ENCODE measurements at regions not wholly inside any gene's neighbourhood (a gene's known extent, or its start where the extent isn't known, plus 50 kb on each side); places are given as distances from the start of the nearest gene placed in this dataset.
A peak's percentile ranks its signal among the peaks of the same experiment; 100 is the strongest.
"Not testable (repeated sequence)": the region's sequence is repeated elsewhere in the genome, so short reads cannot be mapped to it uniquely, and the experiment has no call there.

DNA sequence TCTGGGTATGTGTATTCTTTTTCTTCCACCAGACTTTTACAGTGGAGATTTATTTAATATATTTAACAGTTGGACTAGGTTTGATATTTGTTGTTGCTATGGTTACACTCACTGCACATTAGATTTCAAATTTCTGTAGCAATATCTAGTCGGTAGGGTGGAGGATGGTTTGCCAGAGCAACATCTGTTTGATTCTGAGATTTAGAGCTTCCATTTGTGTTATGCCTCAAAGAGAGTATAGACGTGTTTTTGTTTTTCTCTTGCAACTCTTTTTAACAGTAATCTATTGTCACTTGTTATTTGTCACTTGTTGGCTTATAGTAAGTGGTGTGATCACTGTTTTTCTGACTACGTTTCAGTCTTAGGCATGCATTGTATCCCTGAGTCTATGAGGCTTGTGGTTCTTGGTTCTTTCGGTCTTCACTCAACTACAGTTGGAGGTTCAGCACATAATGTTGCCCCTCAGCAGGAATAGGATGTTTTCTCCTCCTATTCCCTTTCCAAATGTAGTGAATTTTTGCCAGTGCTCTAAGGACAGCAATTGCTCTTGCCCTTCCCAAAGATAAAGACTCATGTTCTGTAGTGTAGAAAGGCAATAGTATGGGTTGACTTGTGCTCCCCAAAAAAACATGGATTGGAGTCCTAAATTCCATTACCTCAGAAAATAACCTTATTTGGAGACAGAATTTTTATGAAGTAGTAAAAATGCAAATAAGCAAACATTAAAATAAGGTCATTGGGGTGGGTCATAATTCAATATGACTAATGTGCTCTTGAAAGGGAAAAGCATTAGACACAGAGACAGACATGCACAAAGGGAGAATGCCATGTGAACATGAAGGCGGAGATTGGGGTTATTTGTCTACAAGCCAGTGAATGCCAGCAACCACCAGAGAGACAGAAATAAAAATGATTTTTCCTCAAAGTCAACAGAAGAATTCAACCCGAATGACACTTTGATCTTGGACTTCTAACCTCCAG, 692.1 kb downstream of the DIPK2A start:
- ATAC-seq, result no peak
- DNase-seq (ENCODE audit: low spot score), result no peak

DNA sequence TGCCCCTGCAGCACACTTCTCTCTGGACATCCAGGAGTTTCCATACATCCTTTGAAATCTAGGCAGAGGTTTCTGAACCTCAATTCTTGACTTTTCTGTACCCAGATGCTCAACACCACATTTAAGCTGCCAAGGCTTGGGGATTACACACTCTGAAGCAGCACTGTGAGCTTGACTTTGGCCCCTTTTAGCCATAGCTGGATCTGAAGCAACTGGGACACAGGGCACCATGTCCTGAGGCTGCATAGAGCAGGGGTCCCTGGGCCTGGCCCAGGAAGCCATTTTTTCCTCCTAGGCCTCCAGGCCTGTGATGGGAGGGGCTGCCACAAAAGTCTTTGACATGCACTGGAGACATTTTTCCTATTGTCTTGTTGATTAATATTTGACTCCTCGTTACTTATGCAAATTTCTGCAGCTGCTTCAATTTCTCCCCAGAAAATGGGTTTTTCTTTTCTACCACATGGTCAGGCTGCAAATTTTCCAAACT, 694.0 kb downstream of the DIPK2A start:
- ATAC-seq, result no peak
- DNase-seq (ENCODE audit: low spot score), result no peak

DNA sequence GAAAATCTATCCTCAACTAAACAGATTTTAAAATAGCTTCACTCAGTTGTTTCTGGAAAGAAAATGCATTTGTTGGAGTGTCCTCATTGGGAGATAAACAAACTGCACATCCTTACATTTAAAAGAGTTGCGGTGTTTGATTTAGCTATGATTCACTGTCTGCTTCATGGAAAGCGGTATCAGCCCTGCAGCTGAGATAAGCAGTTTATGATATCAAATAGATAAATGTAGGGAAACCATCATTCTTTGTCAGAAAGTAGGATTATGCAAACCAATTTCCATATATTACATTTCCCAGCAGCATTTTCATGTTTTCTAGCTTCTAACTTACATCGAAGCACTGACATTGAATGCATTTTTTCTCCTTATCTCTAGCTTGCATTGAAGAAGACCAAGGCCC, 698.9 kb downstream of the DIPK2A start:
- no peak for ATAC-seq
- no peak for DNase-seq (ENCODE audit: low spot score)

DNA sequence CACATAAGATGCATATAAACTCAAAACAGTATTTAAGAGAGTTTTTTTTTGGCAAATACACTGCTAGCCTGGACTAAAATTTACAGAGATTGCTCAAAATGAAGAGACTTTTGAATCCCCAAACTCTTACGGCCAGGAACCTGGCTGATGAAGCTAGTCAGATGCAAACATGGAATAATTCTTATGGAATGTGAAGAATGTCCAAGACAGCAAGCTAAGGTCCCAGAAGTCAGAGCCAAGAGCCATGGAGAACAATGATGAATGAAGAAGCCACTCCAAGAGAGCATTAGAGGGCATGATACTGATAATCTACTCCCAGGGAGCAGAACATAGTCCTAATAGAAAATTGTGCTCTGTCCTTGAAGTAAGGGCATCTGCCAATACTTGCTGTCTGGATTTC, 705.5 kb downstream of the DIPK2A start:
- DNase-seq (ENCODE audit: low spot score), result no peak
- no peak for ATAC-seq

DNA sequence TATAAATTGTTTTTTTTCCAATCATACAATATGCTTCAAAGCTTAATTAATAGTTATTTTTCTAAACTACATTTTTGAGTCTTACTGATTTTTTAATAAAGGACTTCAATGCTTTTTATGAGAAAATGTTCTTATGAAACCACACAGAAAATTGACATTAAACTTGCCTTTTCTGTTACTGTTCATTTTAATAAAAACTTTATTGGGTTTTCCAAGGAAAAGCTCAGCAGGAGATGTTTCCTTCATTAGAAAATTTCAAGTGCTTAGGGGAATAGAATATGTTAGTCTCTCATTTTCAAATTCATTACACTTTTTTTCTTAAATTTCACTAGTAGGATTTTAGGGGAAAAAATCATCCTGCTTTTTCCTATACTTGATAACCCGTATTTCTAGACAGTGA, 711.4 kb downstream of the DIPK2A start:
- DNase-seq (ENCODE audit: low spot score), result no peak
- no peak for ATAC-seq

DNA sequence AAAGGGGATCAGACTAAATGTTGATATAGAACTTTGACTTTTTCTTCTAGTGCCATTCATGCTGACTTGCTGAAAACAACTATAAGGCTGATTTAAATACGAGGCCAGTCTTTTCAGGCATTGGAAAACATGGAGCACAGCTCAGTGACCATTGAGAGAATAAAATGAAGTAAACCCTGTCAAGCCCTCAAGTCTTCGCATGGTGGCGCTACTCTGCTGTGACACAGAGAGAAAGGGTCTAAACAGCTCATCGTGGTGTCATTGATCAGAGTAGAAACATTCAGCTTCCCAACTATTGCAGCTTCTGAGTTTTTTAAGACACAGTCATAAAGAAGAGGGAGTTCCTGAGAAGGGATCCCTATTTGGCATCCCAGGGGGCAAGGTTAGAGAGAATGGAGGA, 716.2 kb downstream of the DIPK2A start:
- DNase-seq (ENCODE audit: low spot score), result no peak
- no peak for ATAC-seq

DNA sequence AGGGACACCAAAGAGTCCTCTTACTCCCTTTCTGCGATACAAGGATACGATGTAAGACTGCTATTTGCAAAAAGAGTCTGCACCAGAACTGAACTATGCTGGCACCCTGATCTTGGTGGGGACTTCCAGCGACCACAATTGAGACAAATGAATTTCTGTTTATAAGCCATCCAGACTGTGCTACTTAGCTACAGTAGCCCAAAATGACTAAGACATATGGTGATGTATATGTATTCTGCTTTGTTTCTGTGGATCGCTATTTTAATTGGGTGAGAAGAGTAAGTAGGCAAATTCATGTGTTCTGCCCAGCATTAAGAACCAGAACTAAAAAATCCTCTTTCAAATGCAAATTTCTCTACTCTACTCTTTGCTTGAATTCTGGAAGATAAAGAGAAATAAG, 720.9 kb downstream of the DIPK2A start:
- DNase-seq (ENCODE audit: low spot score) (no peak), ATAC-seq (no peak)

DNA sequence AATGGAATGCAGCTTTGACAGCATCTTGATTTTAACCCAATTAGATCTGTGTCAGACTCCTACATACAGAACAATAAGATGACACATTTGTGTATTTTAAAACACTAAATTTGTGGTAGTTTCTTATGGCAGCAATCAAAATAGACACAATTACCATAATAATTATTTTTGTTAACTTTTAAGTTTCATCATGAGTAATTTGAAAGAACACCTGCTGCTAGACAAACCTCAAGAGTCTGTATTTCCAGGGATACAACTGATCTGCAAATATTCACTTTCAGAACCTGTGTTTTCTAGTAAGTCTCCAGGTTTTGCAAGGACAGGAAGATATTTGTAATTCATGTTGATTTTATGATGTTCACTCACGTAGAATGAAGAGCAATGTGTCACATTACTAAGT, 736.8 kb downstream of the DIPK2A start:
- no peak for ATAC-seq

DNA sequence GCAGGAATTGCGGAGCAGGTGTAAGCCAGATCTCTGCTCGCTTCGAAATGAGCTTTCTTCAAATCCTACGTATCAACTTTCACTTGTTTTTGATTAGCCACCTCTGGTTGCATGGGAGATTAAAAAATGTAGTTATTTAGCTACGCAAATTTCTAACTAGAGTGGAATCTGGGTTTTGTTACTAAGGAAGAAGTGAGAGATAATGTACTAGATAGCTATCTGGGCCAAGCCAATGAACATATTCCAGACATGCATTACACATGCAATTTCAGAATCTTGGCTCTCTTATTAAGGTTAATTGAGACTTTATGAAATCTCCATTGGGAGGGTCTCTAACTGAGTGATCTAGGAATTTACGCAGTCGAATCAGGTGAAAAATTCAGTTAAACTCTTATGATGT, 765.7 kb downstream of the DIPK2A start:
- DNase-seq (ENCODE audit: low spot score), result no peak
- ATAC-seq, result no peak

More for the DNA sequence above, 736.8 kb downstream of the DIPK2A start:
- no peak for DNase-seq (ENCODE audit: low spot score)

DNA sequence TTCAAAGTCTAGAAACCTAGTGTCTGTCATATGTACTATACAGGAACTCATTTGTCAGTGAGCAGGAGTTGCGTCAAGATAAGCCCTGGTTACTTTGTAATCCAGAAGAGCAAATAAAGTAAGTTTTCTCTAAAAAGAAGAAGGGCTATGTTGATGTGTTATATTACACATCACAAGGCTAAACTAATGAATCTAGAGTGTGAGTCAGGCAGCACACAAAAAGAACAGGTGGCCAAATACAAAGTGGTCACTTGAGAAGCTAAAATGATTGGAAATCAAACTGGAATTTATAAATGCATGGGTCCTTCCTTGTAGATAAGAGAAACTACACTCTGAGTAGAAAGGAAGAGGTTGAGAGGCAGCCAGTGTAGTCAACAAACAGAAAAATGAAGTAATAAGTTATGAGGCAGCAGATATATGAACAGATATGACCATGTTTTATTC, 771.6 kb downstream of the DIPK2A start:
- ATAC-seq, result no peak
- no peak for DNase-seq (ENCODE audit: low spot score)

DNA sequence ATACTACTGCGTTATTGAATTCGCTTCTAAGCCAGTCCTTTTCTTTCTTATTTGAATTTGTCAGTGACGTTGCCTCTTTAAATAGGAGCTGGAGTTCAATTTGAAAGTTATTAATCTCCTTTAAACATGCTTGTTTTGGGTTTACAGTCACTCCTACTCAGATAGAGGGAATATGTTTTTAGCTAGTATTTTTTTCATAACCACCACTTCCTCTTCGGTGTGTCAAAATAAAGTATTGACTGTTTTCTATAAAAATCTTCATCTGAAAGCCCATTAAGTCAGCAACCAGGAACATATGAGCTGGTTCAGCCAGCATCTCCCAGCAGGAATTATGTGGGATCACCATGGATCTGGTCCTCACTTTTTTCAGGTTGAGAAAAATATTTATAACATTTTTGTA, 772.9 kb downstream of the DIPK2A start:
- ATAC-seq, result no peak
- no peak for DNase-seq (ENCODE audit: low spot score)

DNA sequence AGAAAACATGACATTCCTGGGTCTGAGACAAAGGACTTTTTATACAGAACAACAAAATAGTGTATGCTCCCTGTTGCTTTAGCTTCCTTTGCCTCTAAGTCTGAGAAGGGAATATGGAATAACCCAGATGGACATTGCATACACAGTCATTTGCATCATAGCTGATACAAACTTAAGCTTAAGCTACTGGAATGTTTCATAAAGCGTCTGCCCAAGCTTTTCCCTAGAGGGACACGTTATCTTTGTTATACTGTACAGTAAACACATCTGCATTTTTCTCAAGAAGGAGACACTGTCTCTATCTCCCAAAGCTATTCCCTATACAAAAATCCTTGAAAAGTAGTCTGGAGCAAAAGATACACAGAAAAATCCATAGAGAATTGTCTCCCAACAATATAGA, 775.0 kb downstream of the DIPK2A start:
- DNase-seq (ENCODE audit: low spot score) (no peak), ATAC-seq (no peak)

DNA sequence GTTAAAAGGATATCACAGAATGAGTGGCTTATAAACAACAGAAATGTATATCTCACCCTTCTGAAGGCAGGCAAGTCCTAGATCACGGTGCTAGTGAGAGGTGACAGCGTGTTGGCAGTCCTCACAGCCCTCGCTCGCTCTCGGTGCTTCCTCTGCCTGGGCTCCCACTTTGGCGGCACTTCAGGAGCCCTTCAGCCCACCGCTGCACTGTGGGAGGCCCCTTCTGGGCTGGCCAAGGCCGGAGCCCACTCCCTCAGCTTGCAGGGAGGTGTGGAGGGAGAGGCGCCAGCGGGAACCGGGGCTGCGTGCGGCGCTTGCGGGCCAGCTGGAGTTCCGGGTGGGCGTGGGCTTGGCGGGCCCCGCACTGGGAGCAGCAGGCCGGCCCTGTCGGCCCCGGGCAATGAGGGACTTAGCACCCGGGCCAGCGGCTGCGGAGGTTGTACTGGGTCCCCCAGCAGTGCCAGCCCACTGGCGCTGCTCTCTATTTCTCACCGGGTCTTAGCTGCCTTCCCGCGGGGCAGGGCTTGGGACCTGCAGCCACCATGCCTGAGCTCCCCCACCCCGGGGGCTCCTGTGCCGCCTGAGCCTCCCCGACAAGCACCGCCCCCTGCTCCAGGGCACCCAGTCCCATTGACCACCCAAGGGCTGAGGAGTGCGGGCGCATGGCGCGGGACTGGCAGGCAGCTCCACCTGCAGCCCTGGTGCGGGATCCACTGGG, 778.1 kb downstream of the DIPK2A start:
- DNase-seq (ENCODE audit: low spot score); ATAC-seq: not testable (repeated sequence)

DNA sequence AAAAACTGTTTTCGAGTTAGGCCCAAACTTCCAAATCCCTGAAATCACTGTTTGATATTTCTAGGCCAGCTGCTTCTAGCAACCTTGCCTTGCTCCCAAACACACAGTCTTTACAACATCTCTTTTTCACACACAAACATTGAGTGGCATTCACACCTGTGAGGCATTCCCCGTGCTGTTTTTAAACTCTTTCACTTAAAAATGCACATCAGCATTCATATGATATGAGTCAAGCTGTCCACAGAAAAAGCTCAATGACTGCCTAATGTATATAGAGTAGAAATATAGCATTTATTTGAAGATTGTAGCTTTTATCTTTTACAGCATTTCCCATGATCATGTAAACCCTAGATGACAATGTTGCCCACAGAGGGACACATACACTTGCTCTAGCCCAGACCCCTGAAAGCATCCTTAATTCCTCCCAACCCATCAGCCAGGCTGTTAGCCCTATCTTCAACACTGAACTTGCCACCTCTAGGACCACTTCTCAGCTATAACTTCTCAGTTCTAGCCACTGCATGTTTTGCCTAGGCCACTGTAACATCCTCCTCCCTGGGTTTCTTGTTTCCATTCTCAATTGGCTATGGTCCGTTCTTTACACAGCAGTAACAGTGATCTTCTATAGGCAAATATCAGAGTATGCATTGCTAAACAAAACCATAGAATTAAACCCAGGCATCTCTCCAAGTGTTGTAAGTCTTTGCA, 782.6 kb downstream of the DIPK2A start:
- DNase-seq (ENCODE audit: low spot score) (no peak), ATAC-seq (no peak)

DNA sequence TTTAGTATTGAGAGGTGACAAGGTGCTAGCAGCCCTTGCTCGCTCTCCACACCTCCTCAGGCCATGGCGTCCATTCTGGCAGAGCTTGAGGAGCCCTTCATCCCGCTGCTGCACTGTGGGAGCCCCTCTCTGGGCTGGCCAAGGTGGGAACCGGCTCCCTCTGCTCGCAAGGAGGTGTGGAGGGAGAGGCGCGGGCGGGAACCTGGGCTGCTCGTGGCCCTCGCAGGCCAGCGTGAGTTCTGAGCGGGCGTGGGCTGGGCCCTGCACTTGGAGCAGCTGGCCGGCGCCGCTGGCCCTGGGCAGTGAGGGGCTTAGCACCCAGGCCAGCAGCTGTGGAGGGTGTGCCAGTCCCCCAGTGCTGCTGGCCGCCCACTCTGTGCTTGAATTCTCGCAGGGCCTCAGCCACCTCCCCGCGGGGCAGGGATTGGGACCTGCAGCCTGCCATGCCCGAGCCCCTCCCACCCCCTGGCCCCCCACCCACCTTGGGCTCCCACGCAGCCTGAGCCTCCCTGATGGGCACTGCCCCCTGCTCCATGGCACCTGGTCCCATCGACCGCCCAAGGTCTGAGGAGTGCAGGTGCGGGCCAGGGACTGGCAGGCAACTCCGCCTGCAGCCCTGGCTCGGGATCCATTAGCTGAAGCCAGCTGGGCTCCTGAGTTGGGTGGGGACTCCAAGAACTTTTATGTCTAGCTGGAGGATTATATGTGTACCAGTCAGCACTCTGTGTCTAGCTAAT, 785.2 kb downstream of the DIPK2A start:
- ATAC-seq, result no peak
- DNase-seq (ENCODE audit: low spot score), result no peak

DNA sequence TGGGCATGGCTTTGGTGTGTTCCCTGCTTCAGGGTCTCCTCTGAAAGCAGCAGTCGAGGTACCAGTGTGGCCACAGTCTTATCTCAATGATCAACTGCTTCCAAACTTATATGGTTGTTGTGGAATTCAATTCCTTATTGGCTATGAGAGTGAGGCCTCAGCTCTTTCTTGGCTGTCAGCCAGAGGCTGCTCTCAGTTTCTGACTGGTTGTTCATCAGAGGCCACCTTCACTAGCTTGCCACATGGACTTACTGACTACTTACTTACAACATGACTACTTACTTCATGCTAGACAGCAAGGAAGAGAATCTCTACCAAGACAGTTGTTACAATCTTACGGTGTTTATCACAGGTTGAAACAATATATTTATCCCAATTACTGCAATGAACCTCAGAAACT, 789.2 kb downstream of the DIPK2A start:
- DNase-seq (ENCODE audit: low spot score), result no peak
- ATAC-seq, result no peak

DNA sequence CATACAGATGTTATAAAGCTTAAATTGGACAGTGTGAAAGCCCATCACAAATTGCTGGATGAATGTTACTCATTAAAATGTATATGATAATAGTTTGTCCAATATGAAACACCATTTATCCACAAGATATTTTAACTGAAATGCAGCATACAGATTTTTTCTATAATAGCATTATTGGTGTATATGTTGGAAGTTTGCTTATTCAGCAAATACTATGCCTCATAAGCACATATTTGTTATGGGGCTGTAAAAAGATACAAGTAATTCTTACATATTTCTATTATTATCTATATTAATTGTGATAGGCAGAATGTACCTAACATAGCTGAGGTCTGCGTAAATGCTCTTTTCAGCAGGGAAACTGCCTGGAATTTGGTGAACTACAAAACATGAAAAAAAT, 790.5 kb downstream of the DIPK2A start:
- no peak for DNase-seq (ENCODE audit: low spot score)
- ATAC-seq, result no peak

DNA sequence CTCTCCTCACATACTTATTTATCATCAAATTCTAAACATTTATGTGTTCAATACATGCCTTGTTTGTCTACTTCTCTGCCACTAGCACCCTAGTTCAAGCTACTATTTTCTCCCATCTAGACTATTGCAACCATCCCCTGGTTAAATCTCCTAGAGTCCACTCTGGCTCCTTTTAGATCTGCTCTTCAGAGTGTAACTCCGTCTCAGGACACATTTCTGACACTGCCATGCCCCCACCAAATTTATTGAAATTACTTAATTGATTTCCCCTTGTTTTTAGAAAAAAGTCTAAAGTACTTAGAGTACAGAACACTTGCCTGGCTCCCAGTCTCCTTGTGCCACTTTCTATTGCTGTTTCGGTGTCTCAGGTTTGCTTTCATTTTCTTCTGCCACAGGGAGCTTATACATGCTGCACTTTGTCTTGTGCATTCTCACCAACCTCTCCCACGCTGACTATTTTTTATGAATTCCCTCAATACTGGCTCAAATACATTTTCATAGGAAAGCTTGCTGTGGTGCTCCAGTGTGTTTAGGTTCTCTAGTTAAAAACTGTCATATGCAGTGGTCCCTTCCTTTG, 792.3 kb downstream of the DIPK2A start:
- ATAC-seq, result no peak
- DNase-seq (ENCODE audit: low spot score), result no peak

DNA sequence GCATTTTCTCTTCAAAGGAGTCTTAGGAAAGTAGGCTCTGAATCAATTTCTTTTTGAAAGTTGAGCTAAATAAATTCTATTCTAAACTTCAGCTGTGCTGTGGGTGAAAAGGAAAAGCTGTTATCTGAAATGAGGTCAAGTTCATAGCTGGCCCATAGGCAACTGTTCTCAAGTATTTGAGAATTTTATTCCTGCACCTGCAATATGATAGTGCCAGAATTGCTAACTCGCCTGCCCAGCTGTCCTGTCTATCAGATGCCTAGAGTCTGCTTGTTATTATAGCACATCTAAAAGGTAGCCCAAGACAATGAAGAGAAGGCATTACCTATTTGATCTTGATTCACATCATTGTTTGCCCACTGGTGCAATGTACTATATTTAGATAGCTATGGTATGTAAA, 798.7 kb downstream of the DIPK2A start:
- no peak for ATAC-seq
- no peak for DNase-seq (ENCODE audit: low spot score)

DNA sequence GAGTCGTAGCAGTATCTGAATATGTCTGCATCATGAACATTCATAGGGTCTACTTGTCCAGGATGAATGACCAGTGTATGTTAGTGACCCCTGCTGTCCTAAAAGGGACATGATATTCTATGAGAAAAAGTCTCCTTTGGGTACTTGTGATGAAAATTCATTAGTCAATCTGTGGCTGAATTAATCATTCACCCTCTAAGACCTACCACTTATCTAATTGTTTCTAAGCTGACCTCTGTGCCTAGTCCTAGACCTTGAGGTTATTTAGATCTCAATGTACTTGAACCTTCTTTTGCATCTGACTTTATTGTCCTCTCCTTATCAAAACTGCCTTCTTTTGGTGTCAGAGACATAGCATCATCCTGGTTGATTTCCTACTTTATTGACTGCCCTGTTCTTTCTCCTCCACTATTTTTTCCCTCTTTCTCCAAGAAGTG, 799.3 kb downstream of the DIPK2A start:
- DNase-seq (ENCODE audit: low spot score) (no peak), ATAC-seq (peak; percentile 87)
